ENCODE measurements at regions not wholly inside any gene's neighbourhood (a gene's known extent, or its start where the extent isn't known, plus 50 kb on each side); places are given as distances from the start of the nearest gene placed in this dataset.
"Not testable (repeated sequence)": the region's sequence is repeated elsewhere in the genome, so short reads cannot be mapped to it uniquely, and the experiment has no call there.

GRCh38 chr5:72587661-72588308, 80.6 kb upstream of the ZNF366 start:
- DNase-seq = no peak

DNA sequence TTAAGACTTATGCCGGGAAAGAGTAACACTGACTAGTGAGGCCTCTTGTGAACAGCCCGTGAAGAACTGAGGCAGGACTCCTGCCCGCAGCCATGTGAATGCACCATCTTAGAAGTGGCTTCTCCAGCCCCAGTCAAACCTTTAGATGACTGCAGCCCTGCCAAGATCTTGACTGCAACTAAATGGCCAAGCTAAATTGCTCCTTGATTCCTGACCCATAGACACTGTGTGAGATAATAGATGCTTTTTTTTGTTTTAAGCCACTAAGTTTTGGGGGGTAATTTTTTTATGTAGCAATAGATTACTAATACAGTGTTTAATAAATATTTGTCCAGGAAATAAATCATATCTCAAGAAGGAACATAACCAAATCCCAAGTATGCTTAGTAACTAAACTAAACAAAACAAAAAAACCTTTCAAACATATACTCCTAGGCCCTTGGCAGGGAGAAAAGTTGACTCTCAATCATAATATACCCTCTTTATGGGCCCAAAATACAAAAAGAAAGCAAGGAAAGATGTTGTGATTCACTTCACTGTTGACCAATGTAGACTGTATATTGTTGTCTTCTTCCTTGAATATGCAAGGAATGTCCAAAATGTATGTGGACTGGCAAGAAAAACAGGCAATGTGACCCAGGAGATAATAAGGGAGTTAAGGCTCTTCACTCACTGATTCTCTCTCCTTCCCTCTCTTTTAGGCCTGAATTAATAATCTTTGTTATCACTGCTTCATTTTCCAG, 79.7 kb upstream of the ZNF366 start:
- no peak for DNase-seq

DNA sequence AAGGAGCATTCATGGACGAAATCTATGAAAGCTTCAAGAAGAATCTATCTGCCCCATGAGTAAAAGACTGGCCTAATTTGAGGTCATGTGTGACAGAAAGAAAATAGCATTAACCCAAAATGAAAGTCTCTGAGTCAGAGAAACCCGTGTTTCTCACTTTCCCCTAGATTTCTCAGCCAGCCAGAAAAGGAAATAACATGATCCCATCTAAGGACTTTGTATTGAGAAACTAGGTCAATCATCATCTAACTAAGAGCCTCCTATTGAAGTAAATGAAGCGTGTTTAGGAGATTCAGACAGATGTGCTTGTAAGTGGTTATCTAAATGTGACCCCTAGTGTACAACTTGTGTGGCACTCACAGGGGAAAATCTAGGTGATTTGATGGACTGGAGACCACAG, 77.3 kb upstream of the ZNF366 start:
- peak; percentile 33 for DNase-seq

- not testable (repeated sequence) for DNase-seq
Measured at GRCh38 chr5:72579290-72579689, 72.1 kb upstream of the ZNF366 start.

DNA sequence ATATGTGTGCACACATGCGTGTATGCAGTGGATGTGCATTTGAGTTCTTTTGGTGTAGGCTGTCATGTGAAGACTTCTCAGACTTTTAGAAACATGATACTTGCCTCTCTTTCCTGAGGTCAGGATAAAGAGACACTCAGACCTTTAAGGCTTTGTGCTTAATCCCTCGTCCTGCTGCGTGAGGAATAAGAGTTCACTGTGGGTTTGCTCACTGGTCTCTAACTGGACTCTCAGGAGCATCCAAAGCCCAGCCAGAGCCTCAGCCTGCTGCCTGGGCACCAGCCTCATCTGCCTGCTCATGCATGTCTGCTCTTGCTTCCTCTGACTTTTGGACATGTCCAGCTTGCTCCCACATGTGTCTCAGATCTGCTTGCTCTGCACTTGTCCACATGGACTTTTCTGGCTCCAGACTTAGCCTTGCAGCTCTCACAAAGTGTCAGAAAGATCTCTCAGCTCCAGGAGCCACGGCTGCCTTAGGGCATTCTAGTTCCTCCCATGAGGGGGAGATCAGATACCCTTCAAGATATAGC, 65.1 kb upstream of the ZNF366 start:
- DNase-seq = no peak

DNA sequence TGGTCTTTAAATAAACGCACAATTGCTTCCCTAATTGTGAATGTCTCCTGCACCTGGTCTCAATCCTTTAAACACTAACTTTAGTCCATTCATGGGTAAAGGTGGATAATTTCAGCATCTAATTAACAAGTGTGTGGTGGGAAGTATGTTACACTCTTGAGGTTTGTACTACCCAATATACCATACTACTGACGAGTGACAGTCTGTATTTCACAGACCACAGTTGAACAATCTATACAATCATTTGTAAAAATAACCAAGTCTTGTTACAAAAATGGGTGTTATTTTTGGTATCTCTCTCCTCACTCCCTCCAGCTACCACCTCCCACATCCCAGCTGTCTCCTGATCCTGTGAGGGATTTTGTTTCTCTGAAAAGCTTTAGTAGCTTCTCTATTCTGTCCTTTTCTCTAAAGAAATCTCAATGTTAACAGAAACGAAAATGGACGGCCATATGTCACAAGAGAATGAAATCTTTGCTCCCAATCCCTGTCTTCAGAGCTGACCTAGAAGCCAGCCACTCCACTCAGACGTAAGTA, 62.3 kb upstream of the ZNF366 start:
- no peak for DNase-seq

DNA sequence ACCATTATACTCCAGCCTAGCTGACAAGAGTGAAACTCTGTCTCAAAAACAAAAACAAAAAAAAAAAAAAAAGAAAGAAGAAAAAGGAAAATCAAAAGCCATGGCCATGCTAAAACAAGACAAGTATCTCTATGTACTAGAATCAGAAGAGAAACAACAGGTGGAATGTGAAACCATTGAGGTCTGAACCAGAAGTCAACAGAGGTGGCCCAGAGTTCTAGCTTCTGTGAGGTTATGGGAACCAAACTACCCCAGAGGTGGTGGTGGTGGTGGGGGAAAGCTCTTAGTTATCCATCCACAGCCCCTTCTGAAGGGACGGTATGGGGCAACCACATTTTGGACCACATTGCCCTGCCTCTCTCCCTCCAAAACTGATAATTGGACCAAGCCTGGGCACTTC, 59.5 kb upstream of the ZNF366 start:
- no peak for DNase-seq

GRCh38 chr5:72565513-72566289, 58.5 kb upstream of the ZNF366 start:
- no peak for DNase-seq

GRCh38 chr5:72562717-72563116, 55.5 kb upstream of the ZNF366 start:
- no peak for DNase-seq

GRCh38 chr5:72561148-72561972, 54.1 kb upstream of the ZNF366 start:
- DNase-seq = no peak

DNA sequence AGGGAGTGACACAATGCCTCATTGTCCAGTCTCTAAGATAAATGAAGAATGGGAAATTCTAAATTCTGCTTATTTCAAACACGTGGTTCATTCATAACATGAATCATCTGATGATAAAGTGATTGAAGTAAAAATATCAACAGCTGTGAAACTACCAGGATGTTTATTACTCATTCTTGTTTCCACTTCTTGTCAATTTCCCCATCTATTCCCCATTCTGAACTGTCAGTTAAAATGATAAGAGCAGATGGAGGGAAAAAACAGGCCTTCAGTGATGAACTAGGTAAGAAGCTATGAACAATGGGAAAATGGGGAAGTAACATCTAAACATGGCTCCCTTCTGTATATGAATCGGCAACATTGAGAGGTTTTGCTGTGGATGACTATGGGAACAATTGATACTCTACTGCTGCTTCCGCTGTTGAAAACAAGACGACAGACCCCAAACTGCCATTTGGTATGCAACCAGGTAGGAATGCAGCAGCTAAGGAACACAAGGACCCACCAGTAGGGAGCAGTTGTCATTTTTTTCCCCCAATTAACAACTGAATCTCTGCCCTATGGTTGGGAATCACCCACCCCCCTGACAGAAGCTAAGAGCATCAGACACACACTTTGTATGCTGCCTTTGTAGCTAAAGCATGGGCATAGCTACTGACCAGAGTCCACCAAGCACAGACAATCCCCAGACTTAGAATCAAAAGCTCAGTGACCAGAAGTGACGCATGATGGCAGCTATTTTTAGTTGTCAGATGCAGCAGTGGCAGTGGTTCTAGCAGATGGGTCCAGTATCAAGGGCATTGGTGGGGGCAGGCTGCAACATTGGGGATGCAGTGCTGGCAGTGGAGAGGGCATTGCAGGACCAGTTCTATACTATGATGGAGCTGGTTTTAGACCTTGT, 52.9 kb upstream of the ZNF366 start:
- no peak for DNase-seq

DNA sequence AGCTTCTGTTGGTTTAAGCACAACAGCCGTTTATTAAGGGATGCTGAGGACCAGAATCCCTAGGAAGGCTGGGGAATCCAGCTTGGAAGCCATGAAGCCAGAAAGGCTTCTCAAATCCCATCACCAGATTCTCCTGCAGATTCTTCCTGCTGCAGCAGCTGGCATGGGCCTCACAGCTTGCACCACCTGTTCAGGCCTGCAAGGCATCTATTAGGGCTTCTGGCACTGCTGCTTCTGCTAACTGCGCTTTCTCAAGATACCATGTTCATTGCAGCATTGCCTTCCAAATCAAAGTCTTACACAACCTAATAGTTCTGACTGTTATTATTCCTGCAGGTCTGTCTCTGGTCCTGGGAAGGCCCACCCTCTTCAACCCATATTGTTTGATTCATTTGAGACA, 51.2 kb upstream of the ZNF366 start:
- no peak for DNase-seq

DNA sequence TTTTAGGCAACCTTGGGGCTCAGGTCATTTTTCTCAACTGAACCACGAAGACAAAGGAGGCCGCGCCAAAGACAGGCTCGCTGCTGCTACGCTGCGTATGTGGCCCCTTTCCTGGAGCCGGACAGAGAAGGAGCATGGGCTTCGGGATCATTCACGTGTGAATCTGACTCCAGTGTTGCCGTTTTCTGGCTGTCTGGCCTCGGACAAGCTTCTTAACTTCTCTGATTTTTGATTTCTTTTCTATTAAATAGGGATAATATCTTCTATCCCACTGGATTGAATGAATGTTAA, 50.8 kb upstream of the ZNF366 start:
- no peak for DNase-seq

- DNase-seq = no peak
Measured at GRCh38 chr5:72557167-72558045, 50.2 kb upstream of the ZNF366 start.
